AG04450 (cell line): ENCODE measurements at regions not wholly inside any gene's neighbourhood (a gene's known extent, or its start where the extent isn't known, plus 50 kb on each side); places are given as distances from the start of the nearest gene placed in this dataset.

Source experiments
- CTCF ChIA-PET: fragments of 300-600, 350-600 bp; formaldehyde crosslinking; extraction: SDS; loops from one replicate; lab custom pipeline; 2022; ENCODE audit warnings: antibody characterized with exemption, inconsistent platforms; lab: Charles Lee
- POLR2A ChIA-PET: fragments of 350-600 bp; formaldehyde crosslinking; extraction: SDS; loops from one replicate; lab custom pipeline; 2021; ENCODE audit warnings: antibody characterized with exemption, inconsistent platforms; lab: Yijun Ruan, JAX
- DNase-seq: peaks from one replicate; pipeline ENCODE4 v3.0.0-alpha.2; 2011; ENCODE audit warnings: low read depth, low spot score
- H3K27ac ChIP-seq: one replicate; pipeline ENCODE4 v1.5.1; 2012; ENCODE audit warnings: low read depth, low read length, control low read depth
- H3K27me3 ChIP-seq: one replicate; pipeline ENCODE4 v1.6.0; 2012; ENCODE audit warnings: low read length; ENCODE audit not compliant: control insufficient read depth, insufficient read depth
- H3K4me3 ChIP-seq: 2 replicates; pipeline ENCODE4 v1.5.1; 2011; ENCODE audit warnings: mild to moderate bottlenecking, low read depth, low read length, control low read depth
- H3K9me3 ChIP-seq: 2 replicates; pipeline ENCODE4 v1.5.1; 2012; ENCODE audit warnings: low read length; ENCODE audit not compliant: control insufficient read depth, insufficient read depth
- CTCF ChIP-seq: IDR thresholded peaks from 2 replicates; pipeline ENCODE4 v1.5.1; 2011; ENCODE audit warnings: low read depth, low read length, control low read depth, inconsistent platforms

GRCh38 chrX:139106069-139106468, 394.6 kb upstream of the FGF13 start:
- no peak for TF ChIP-seq CTCF
- no peaks in the 10 kb centered on the region for H3K9me3 ChIP-seq
- no peaks in the 10 kb centered on the region for H3K27me3 ChIP-seq
- no peak overlapping the region for H3K4me3 ChIP-seq
- DNase-seq = no peak
- ChIA-PET POLR2A (no interaction called here), CTCF (no interaction called here)
- no peak overlapping the region for H3K27ac ChIP-seq

- H3K27me3 ChIP-seq = no peaks in the 10 kb centered on the region
Measured at GRCh38 chrX:139094671-139095592, 383.4 kb upstream of the FGF13 start.

GRCh38 chrX:139093201-139093600, 381.7 kb upstream of the FGF13 start:
- CTCF ChIA-PET = no interaction called here
- DNase-seq = no peak
- no peak for TF ChIP-seq CTCF
- POLR2A ChIA-PET = no interaction called here
- no peak overlapping the region for H3K4me3 ChIP-seq
- H3K27me3 ChIP-seq = no peaks in the 10 kb centered on the region
- H3K27ac ChIP-seq = no peak overlapping the region
- no peaks in the 10 kb centered on the region for H3K9me3 ChIP-seq

More at GRCh38 chrX:139094671-139095592, 383.4 kb upstream of the FGF13 start:
- ChIA-PET POLR2A (no interaction called here), CTCF (no interaction called here)
- DNase-seq = no peak
- Histone ChIP-seq H3K9me3 (no peaks in the 10 kb centered on the region), H3K27ac (no peak overlapping the region), H3K4me3 (no peak overlapping the region)
- no peak for TF ChIP-seq CTCF

- Histone ChIP-seq H3K9me3 (no peaks in the 10 kb centered on the region), H3K27me3 (no peaks in the 10 kb centered on the region), H3K27ac (no peak overlapping the region), H3K4me3 (no peak overlapping the region)
- ChIA-PET POLR2A (no interaction called here), CTCF (no interaction called here)
- TF ChIP-seq CTCF = no peak
- no peak for DNase-seq
Measured at GRCh38 chrX:139091878-139092277, 380.4 kb upstream of the FGF13 start.

GRCh38 chrX:139091066-139091465, 379.5 kb upstream of the FGF13 start:
- Histone ChIP-seq H3K9me3 (no peaks in the 10 kb centered on the region), H3K27ac (no peak overlapping the region), H3K27me3 (no peaks in the 10 kb centered on the region), H3K4me3 (no peak overlapping the region)
- DNase-seq = no peak
- no peak for TF ChIP-seq CTCF
- ChIA-PET CTCF (no interaction called here), POLR2A (no interaction called here)
